HK-2 (cell line): ENCODE measurements at regions not wholly inside any gene's neighbourhood (a gene's known extent, or its start where the extent isn't known, plus 50 kb on each side); places are given as distances from the start of the nearest gene placed in this dataset.

ENCODE experiments used
- DNase-seq: peaks from one replicate; pipeline ENCODE4 v3.0.0-alpha.2; 2018; ENCODE audit not compliant: unreplicated experiment

DNA sequence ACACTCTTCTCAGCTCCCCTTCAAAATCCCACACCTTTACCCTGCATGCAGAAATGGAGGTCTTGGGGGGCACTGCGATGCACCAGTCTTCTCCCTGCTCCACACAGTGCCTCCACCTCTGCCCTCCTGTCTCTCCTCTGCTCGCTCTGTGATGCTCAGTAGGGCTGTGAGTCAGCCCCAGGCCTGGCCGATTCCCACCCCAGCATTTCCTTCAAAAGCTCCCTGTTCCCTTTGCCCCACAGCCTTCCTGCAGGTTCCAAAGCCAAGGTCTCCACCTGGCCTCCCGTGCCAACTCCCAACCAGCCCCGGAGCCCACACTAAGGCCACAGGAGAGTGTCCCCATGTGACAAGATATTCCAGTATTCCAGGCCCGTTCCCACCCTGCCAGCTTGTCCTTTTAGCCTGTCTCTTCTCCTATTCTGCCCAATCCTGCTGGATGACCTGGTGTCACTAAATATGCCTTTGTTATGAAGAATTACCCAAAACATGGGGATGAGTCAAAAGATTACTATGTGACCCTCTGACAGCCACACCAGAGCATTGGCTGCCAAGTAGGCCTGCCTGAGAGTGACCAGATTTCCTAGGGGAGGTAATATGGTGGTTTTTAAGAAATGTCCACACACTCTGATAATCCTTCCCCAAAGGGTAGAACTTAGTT, 118.9 kb upstream of the NXT1 start:
- no peak for DNase-seq

DNA sequence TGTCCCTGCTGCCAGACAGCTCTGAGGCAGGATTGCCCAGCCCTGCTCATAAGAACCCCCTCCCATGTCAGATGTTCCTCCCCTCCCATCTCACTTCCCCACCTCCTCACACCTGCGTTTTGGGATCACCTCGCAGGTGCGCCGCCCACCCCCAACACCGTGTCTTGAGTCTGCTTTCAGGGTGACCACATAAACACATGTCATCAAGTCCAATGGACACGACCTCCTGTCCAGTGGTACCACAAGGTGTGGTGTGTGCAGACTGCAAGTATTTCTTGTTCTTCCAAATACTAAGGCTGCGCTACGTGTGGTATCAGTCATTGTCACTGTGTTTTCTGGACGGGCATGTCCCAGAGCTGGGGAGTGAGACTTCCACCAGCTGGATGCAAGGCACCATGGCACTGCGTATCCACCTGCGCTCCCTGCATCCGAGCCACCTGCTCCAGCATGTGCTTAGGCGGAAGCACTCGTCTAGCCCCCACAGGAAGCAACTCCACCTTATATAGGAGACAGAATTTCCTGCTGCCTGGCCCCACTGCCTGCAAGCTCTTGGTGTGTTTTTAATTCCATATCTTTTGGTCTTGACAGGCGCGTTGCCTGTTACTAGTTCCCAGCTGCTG, 119.7 kb upstream of the NXT1 start:
- no peak for DNase-seq

DNA sequence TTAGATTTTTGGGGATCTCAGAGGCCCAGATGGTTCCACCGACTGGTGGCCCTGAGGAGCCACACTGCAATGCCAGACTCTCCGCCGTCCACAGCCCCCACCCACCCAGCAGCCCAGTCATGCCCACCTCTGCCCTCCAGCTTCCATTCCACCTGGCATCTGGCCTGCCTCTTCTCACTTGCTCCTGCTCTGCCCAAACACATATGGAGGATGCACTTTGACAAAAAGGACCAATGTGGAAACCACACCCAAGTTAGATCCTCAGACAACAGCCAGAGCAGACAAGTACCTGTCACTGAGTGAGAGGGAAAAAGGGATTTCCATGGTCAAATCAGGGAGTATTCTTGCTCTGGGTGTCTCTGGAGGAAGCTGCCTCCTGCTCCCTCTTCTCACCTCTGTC, 120.6 kb upstream of the NXT1 start:
- no peak for DNase-seq

DNA sequence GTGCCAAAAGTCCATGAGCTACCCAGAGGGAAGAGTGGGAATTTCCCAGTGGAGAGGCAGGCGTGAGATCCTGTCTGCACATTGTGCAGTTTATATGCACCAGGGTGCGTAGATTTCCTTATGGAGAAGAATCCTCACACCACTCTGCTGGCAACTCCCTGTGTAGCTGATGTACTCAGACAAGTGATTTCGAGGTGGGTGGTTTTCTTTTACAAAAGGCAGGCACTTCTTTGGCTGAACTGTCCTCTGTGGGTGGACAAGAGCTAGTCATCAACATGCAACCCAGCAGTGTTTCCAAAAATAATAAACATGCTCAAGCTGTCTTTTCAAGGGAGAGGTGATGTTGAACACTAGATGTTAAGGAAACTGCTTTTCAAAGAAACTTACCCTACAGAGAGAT, 121.7 kb upstream of the NXT1 start:
- no peak for DNase-seq

DNA sequence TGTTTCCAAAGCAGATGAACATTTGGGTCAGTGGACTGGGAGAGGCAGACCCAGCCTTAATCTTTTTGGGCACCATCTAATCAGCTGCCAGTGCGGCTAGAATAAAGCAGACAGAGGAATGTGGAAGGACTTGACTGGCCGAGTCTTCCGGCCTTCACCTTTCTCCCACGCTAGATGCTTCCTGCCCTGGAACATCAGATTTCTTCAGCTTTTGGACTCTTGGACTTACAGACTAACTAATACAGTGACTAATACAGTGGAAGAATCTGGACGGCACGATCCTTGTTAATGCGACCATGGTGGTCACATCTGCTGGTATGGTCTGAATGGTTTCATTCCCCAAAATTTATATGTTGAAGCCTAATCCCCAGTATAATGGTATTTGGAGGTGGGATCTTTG, 122.6 kb upstream of the NXT1 start:
- no peak for DNase-seq

DNA sequence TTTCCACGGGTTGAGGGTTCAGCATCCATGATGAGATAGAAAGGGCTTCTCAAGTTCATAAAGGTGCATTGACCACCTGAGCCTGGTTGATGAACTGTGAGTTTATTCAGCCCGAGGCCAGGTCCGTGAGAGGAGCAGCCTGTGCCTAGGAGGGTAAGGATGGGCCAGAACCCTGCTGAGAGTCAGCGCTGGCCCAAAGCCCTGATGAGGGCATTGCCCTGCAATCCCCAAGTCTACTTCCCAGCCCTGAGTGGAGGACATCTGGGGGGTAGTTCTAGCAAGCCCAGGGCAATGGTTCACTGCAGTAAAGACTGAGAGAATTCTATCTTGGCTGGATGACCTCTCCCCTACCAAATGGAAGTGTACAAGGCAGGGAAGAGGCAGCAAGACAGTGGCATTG, 123.3 kb upstream of the NXT1 start:
- DNase-seq, result no peak

DNA sequence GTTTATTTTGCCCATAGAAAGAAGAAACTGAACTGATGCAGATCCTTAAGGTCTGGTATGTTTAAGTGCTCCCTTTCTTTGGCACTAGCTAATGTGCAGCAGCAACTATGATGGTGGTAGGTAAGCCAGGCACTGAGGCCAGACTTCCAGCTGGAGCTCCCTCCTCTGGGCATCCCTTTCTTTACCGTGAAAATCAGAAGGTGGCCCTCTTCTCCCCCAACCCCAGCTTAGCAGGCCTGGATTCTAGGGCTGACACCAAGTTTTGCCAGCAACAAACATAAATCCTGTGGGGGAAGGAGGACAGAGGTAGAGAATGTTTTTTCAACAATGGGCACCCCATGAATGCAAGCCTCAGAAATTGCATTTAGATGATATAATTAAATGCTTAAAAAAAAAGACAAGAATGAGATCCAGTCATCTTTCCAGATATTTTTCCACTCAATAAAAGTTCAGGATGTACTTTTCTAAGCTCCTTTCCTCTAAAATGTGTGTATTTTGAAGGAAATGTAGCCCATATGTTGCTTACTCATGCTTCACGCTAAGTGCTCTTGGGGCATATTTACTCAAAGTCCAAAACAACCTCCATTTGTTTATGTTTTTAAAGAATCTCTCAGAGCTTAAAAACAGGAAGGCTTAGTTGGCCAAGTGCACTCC, 123.9 kb upstream of the NXT1 start:
- DNase-seq, result no peak

DNA sequence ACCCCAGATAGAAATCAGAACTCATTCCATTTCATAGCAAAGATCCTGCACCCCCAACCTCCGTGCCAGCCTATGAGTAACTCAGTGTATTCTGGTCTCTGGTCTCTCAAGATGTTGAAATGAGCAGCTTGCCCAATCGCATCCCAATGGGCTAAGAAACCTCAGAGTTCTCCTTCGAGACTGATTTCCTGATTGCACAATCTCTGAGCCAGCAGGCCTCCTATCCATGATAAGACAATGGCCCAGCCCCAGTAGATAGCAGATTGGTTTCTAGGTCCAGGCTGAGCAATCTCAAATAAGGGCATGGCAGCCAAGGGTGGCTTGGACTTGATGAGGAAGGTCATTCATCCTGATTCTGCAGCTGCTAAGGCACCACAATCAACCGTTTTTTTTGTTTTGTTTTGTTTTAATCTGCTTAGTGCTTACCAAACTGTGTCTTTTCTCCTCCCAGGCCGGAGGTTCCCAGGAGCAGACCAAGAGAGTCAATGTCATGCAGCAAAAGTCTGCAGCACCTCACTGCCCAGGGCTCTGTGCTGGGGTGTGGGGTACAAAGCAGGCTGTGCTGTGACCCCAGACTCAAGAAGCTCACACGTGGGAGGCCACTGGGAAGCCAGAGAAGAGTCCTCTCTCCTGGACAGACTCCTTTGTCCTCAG, 125.1 kb upstream of the NXT1 start:
- no peak for DNase-seq

DNA sequence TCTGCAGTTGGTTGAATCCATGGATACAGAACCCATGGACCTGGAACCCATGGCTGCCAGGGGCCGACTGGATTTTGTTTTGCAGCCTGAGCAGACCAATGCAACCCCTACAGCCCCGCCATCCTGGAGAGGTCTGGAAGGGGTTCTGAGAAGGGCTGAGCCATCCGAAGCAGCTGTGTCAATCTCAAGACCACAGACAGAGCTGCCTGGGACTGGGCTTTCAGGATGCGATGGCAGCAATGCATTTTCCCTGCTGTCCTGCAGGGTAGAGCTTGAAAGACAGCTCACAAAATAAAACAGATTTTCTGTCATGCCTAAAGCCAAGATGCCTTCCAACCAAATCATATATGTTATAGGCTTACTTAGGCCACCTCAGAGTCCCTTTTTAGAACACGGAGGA, 125.8 kb upstream of the NXT1 start:
- DNase-seq, result no peak

DNA sequence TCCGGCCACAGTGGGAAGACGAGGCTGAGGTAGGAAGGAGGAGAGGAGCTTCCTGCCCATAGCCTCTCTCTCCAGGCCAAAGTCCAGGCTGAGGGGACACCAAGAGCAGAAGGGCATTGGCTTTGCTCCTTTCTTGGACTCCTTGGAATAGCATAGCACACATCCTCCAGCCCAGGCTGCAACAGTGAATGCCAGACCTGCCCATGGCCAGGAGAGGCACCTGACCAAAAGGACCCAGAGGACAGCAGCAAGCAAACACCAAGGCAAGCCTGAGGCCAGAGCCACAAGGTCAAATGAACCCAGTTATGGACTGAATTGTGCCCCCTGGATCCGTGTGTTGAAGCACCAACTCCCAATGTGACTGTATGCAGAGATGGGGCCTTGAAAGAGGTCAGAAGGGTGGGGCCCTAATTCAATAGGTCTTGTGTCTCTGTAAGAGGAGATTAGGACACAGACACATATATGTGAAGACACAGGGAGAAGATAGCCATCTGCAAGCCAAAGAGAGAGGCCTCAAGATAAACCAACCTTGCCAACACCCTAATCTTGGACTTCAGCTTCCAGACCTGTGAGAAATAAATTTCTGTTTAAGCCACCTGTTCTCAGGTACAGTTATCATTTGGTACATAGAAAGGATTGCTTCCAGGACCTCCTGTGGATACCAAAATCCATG, 126.5 kb upstream of the NXT1 start:
- no peak for DNase-seq

DNA sequence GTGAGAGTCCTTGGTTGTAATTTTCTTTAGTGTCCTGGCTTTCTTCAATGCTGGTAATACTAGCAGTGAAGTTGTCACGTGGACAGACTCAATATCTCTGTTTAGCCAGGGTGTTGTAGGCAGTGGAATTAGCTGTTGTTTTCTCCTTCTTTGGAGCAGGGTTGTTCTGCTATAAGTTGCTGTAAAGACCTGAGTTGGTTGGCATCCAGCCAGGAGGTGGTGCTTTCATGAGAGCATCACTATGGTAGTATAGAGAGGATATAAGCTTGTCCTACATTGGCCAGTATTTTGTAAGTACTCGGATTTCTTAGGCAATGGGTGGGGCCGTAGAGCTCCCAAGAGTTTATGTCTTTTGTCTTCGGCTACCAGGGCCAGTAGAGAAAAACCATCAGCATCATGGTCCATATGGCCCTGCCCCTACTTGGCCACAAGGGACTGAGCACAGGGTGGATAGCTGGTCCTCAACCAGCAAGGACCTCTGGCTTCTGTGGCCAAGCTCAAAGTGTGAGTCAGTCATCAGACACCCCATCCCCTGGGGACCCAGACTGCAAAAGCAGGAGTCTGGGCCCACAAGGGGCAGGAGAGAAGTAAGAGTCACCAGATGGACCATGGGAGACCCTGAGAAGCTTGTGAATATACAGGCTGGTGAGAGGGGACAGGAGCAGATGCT, 127.9 kb upstream of the NXT1 start:
- no peak for DNase-seq

DNA sequence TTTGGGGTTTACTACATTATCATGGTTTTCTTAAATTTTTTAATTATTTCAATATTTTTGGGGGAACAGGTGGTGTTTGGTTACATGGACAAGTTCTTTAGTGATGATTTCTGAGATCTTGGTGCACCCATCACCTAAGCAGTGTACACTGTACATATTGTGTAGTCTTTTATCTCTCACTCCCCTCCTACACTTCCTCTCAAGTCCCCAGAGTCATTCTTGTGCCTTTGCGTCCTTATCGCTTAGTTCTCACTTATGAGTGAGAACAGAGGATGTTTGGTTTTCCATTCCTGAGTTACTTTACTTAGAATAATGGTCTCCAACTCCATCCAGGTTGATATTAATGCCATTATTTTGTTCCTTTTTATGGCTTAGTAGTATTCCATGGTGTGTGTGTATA, 130.9 kb upstream of the CD93 start:
- DNase-seq, result no peak

DNA sequence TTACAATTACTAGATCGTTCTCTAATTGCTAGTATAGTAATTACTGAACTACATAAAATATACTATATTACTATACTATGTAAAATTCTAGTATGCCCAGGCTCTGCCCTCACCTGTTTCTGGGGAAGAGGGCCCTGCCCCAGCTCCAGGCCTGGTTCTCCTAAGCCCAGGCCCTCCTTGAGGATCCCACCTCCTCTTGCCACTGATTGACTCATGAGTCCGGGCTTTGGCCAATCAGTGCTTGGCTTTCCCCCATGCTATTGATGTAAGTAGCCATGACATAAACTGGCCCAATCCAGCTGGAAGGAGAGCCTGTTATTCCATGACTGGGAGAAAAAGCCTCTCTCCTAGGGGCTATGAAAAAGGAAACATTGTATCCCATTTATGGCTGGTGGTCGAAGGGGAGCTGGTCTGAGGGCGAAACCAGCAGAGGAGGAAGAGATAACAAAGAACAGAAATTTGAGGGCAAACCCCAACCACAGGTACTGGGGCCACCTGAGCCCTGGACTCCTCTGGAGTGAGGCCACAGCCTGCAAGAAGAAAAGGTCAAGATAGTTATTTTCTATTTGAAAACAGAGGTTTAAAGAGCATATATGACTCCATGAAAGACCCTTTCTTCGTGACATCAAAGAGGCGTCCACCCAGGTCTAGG, 129.3 kb upstream of the CD93 start:
- no peak for DNase-seq

DNA sequence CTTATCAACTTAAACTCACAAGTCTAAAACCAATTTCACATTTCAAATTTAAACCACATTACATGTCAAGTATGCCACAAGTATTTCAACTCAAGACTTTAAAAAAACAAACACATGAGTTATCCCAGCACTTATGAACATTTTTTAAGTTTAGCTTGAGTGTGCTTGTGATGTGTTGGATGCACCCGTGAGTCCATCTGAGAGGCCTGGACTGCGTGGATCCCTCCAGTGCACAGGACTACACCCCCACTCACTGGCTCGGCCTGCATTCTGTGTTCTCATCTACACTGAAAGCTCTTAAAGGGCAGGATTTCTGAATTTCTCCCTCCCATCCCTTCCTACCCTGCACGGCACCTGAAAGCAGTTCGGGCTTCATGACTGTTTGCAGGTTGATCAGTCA, 128.8 kb upstream of the CD93 start:
- DNase-seq, result no peak

DNA sequence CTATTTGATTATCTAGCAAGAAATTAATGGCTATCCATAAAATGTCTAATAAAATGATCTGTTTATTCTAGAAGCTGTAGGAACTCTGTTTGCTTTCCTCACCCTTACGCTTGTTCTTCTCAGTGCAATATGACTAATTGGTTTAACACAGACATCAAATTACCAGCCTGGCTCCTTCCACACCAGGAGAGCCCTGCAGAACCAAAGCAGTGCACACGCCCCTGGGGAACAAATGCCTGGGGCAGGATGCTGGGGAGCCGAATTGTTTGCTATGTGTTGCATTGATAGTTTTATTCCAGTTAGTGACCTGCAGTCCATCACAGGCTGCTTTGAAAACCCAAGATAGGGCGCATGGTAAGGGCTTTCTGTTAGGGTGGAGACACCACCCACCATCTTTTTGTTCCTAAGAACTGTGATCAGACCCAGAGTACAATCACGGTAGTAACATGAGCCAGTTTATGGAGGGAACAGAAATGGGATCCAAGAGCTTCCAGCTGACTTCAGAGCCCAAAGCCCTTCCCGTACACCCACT, 126.4 kb upstream of the CD93 start:
- DNase-seq, result no peak

DNA sequence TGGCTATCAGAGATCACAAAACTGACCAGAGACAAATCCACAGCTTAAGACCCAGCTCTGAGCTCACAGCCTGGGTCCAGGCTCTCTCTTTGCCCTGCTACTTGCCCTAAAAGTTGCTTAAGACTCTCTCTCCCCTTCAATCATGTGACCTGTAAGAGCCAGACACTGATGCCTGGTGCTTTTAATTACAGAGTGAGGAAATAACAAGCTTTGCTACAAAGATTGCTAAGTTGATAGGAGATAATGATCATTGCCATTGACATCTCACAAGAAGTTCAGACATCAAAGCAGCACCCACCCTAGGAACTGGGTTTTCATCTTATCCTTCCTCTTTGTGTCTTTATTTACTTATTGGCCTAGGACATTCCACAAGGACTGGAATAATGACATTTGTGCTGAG, 125.9 kb upstream of the CD93 start:
- DNase-seq, result no peak

DNA sequence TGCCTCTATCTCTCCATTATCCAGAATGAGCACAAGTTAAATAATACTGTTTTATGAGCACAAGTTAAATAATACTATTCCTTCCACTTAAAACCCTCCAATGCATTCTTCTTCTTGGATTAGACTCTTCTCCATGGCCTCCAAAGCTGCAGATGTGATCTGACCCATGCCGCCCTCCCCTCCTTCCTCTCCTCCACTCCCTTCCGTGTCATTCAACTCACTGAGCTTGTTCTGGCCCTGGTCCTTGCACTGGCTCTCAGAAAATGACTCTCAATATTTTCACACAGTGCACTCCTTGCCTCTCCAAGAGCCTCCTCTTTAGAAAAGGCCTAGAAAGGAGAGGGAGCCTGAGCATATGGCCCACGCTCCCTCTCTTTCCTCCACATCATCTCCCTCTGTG, 125.0 kb upstream of the CD93 start:
- DNase-seq, result no peak

DNA sequence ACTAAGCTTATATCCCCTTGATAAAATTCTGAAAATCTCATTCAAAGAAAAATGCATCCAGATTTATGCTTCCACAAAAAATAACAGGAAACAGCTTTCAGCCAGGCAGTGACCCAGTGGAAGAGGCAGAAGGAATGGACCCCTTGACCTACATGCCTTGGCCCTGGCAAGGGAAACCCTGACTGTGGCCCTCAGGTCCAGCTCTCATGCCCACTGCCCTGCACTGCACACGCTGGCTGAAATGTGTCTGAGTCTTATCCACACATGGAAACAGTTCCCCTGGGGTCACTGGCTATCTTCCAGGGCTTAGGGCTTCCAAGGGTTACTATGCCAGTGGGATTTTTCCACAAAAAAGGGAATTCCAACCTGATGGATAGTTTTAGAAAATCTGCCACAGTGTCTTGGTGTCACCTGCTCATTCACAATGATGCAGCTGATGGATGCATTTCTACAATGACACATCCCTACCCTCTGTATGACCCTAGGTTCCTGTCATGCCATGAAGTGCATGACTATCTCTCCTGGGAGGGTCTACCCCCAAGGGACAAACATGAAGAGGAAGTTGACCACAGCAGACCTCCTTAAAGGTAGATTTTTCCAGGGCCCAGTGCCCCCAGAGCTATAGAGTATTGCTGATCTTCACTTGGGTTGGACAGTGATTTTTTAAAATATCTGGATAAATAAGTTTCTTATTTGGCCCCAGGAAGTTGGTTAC, 121.9 kb upstream of the CD93 start:
- DNase-seq, result no peak

DNA sequence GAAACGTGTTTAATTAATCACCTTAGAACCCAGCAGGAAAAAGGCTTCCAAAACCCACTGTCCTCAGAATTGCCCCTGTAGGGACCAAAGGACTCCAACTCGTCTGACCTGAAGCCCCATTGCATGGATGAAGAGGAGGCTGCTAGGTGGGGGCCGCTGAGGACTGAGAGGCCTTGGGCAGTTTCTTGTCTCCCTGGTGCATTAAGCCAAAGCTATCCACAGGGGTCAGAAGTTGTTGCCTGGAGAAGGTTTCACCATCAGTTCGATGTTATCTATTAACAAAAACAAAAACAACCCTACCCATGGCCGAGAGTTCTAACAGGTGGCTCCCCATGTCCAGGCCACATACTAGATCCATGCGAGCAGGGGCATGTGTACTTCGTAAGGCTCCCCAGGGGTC, 120.9 kb upstream of the CD93 start:
- no peak for DNase-seq

DNA sequence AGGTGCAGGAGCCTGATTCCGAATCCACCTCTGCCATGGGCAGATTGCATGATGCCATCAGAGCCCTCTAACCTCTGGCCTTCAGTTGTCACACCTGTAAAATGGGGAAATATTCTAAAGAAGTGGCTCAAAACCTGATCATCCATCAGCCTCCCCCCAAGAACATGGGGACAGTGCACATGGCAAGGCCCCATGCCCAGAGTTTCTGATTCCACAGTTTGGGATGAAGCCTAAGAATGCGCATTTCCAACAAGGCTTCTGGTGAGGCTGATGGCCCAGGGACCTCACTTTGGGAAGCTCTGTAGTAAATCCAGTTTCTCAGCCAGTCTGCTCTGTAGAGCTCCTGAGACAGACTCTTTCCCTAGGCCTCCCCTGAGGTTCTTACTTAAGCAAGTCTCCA, 119.9 kb upstream of the CD93 start:
- no peak for DNase-seq
